A673 (cell line): ENCODE measurements at regions not wholly inside any gene's neighbourhood (a gene's known extent, or its start where the extent isn't known, plus 50 kb on each side); places are given as distances from the start of the nearest gene placed in this dataset.

Experiments
- BruUV-seq: library from RNA; stranded (reverse); fragments of 400-500 nt; replicated peaks from 2 replicates; lab custom pipeline; 2021; lab: Mats Ljungman, UMichigan
- CTCF ChIA-PET: fragments of 300-600 bp; sonication (Branson Sonifier 250); formaldehyde crosslinking; loops from one replicate; lab custom pipeline; 2022; ENCODE audit warnings: antibody characterized with exemption; lab: Charles Lee
- POLR2A ChIA-PET: fragments of 300-600 bp; sonication (Branson Sonifier 250); formaldehyde crosslinking; loops from one replicate; lab custom pipeline; 2022; ENCODE audit warnings: antibody characterized with exemption; ENCODE audit not compliant: low non-redundant PET; lab: Charles Lee
- DNase-seq: peaks from one replicate; pipeline ENCODE4 v3.0.0-alpha.2; 2015; ENCODE audit warnings: low spot score
- H3K27ac ChIP-seq: fragments of 200-600 bp; sonication (generic); 2 replicates; pipeline ENCODE4 v1.5.1; 2016; ENCODE audit warnings: mixed run types, low read depth, mild to moderate bottlenecking, mixed read lengths, antibody characterized with exemption, low read length; ENCODE audit not compliant: poor library complexity, severe bottlenecking
- H3K27me3 ChIP-seq: fragments of 200-600 bp; sonication (generic); replicated peaks from 2 replicates; pipeline ENCODE4 v1.6.1; 2017; ENCODE audit warnings: mixed run types, low read depth, mild to moderate bottlenecking, mixed read lengths, antibody characterized with exemption, low read length; ENCODE audit not compliant: insufficient read depth, poor library complexity
- H3K36me3 ChIP-seq: fragments of 200-600 bp; sonication (generic); 2 replicates; pipeline ENCODE4 v1.6.1; 2016; ENCODE audit warnings: mixed run types, mild to moderate bottlenecking, mixed read lengths, antibody characterized with exemption, low read length; ENCODE audit not compliant: insufficient read depth, poor library complexity, severe bottlenecking
- H3K4me1 ChIP-seq: fragments of 200-600 bp; sonication (generic); 2 replicates; pipeline ENCODE4 v1.6.1; 2017; ENCODE audit warnings: mixed run types, mild to moderate bottlenecking, mixed read lengths, antibody characterized with exemption, low read length; ENCODE audit not compliant: insufficient read depth, poor library complexity, severe bottlenecking
- H3K4me3 ChIP-seq: fragments of 200-600 bp; sonication (generic); 2 replicates; pipeline ENCODE4 v1.5.1; 2016; ENCODE audit warnings: low read depth, mixed run types, mild to moderate bottlenecking, mixed read lengths, low read length; ENCODE audit not compliant: poor library complexity, severe bottlenecking
- H3K9me3 ChIP-seq: fragments of 200-600 bp; sonication (generic); 2 replicates; pipeline ENCODE4 v1.6.1; 2016; ENCODE audit warnings: mixed run types, low read depth, mild to moderate bottlenecking, mixed read lengths, antibody characterized with exemption, low read length; ENCODE audit not compliant: poor library complexity, severe bottlenecking
- CTCF ChIP-seq: fragments of 300-800, 200-600 bp; sonication (generic); conservative IDR thresholded peaks from 2 replicates; pipeline ENCODE4 v1.5.1; 2017; ENCODE audit warnings: low read depth, mild to moderate bottlenecking, antibody characterized with exemption, low read length, moderate library complexity, mixed read lengths
- EZH2 ChIP-seq: fragments of 200-600 bp; sonication (generic); IDR thresholded peaks from 2 replicates; pipeline ENCODE4 v1.6.1; 2017; ENCODE audit warnings: borderline replicate concordance, low read depth, mild to moderate bottlenecking, mixed read lengths, antibody characterized with exemption, low read length; ENCODE audit not compliant: poor library complexity, severe bottlenecking
- intact Hi-C: fragments of 100-400 bp; cut with micrococcal nuclease; formaldehyde crosslinking; loops from one replicate; pipeline ENCODE4 v1.10.0; 2022; ENCODE audit not compliant: unreplicated experiment

DNA sequence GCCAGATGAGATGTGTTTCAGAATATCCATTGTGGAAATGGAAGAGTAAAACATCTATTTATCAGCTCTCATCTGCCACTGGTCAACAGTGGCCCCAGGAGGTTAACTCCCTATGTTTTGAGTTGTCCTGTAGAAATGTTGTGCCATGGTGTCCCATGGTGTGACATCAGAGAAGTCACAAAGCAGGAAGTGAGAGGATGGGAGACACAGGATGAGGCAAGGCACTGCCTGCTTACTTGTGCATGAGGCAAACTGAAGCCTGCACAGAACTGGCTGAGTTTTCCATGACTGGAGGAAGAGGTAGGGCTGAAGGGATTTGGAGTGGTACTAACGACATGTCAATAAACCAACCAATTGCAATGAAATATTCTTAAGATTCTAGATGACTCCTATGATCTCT is 131.5 kb upstream of the ZNF644 start:
- no TSS peak for BruUV-seq
- Histone ChIP-seq H3K4me1 (peaks cover 4% of the 10 kb centered on the region), H3K27me3 (no peaks in the 10 kb centered on the region), H3K27ac (no peak overlapping the region), H3K4me3 (no peak overlapping the region), H3K36me3 (no peaks in the 10 kb centered on the region), H3K9me3 (no peaks in the 10 kb centered on the region)
- CTCF ChIA-PET, result no interaction called here
- POLR2A ChIA-PET, result no interaction called here
- intact Hi-C loops, result no loop called here
- no peak for DNase-seq
- TF ChIP-seq CTCF (no peak), EZH2 (no peak)

GRCh38 chr1:91152331-91152730 is 130.5 kb upstream of the ZNF644 start:
- no peak overlapping the region for H3K27ac ChIP-seq
- TF ChIP-seq CTCF (no peak), EZH2 (no peak)
- DNase-seq, result no peak
- H3K36me3 ChIP-seq, result no peaks in the 10 kb centered on the region
- intact Hi-C loops, result no loop called here
- no peaks in the 10 kb centered on the region for H3K27me3 ChIP-seq
- H3K9me3 ChIP-seq, result no peaks in the 10 kb centered on the region
- peaks cover 4% of the 10 kb centered on the region for H3K4me1 ChIP-seq
- no TSS peak for BruUV-seq
- ChIA-PET POLR2A (no interaction called here), CTCF (no interaction called here)
- no peak overlapping the region for H3K4me3 ChIP-seq

DNA sequence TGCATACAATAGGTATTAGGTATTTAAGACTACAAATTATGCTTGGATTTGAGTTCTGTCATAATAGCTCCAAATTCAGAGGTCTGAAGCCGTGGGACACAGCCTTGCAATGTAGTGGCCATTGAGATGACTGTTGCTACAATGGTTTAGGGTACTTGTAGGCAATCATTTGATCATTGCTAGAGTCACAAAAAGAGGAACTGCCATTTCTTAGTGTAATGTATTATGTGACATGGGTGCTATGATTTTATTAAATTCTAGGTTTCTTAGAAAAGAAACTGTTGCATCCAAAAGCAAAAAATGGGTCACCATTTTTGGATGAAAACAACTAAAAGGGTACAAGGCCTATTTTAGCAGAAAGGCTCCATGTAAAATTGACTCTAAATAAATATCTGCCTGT is 129.9 kb upstream of the ZNF644 start:
- H3K4me3 ChIP-seq, result no peak overlapping the region
- no peaks in the 10 kb centered on the region for H3K9me3 ChIP-seq
- intact Hi-C loops, result no loop called here
- H3K27ac ChIP-seq, result no peak overlapping the region
- no peak for TF ChIP-seq CTCF
- TF ChIP-seq EZH2, result no peak
- no peak for DNase-seq
- ChIA-PET CTCF (no interaction called here), POLR2A (no interaction called here)
- H3K36me3 ChIP-seq, result no peaks in the 10 kb centered on the region
- BruUV-seq, result no TSS peak
- H3K4me1 ChIP-seq, result peaks cover 4% of the 10 kb centered on the region
- H3K27me3 ChIP-seq, result no peaks in the 10 kb centered on the region
